PFSK-1 (cell line): ENCODE measurements at regions not wholly inside any gene's neighbourhood (a gene's known extent, or its start where the extent isn't known, plus 50 kb on each side); places are given as distances from the start of the nearest gene placed in this dataset.

Experiments used
- SIN3A ChIP-seq: IDR thresholded peaks from 2 replicates; pipeline ENCODE4 v1.6.1; 2012; ENCODE audit warnings: mild to moderate bottlenecking, low read length, moderate library complexity, borderline replicate concordance; ENCODE audit not compliant: insufficient read depth
- TF ChIP-seq, protein P1 (sequence below), 2 experiments: IDR thresholded peaks; 2 replicates each; pipeline versions ENCODE4 v1.6.1 to v1.8.0; 2011 to 2012; ENCODE audit warnings: low read depth in 2 of 2, low read length in 2 of 2, control low read depth in 1 of 2, inconsistent platforms in 1 of 2, mild to moderate bottlenecking in 1 of 2, moderate library complexity in 1 of 2; ENCODE audit not compliant: insufficient read depth in 1 of 2

DNA sequence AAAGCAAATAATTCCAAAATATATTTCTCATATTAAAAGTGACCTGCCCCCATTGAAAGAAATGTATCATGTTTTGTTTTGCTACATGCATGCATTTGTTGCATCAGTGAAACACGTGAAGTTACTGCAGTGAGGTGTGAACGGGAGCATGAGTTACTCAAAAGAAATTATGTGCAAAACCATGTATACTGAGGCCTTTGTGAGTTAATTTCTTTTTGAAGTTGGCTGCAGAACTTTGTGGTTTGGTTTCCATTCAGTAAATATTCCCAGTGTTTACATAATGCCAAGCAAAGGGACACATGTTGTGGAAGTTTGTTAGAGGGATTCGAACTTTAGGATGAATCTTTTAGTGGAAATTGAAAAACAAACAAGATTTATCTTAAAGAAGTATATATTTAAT is 619.4 kb upstream of the ADAMTS5 start:
- TF ChIP-seq SIN3A: no peak
- TF ChIP-seq, protein P1, sequence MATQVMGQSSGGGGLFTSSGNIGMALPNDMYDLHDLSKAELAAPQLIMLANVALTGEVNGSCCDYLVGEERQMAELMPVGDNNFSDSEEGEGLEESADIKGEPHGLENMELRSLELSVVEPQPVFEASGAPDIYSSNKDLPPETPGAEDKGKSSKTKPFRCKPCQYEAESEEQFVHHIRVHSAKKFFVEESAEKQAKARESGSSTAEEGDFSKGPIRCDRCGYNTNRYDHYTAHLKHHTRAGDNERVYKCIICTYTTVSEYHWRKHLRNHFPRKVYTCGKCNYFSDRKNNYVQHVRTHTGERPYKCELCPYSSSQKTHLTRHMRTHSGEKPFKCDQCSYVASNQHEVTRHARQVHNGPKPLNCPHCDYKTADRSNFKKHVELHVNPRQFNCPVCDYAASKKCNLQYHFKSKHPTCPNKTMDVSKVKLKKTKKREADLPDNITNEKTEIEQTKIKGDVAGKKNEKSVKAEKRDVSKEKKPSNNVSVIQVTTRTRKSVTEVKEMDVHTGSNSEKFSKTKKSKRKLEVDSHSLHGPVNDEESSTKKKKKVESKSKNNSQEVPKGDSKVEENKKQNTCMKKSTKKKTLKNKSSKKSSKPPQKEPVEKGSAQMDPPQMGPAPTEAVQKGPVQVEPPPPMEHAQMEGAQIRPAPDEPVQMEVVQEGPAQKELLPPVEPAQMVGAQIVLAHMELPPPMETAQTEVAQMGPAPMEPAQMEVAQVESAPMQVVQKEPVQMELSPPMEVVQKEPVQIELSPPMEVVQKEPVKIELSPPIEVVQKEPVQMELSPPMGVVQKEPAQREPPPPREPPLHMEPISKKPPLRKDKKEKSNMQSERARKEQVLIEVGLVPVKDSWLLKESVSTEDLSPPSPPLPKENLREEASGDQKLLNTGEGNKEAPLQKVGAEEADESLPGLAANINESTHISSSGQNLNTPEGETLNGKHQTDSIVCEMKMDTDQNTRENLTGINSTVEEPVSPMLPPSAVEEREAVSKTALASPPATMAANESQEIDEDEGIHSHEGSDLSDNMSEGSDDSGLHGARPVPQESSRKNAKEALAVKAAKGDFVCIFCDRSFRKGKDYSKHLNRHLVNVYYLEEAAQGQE (IDR thresholded peaks at IDR 0.05; ENCODE audit: insufficient read depth in 1 of 2, low read depth in 2 of 2, low read length in 2 of 2): no peak
